ENCODE measurements at regions not wholly inside any gene's neighbourhood (a gene's known extent, or its start where the extent isn't known, plus 50 kb on each side); places are given as distances from the start of the nearest gene placed in this dataset.

DNA sequence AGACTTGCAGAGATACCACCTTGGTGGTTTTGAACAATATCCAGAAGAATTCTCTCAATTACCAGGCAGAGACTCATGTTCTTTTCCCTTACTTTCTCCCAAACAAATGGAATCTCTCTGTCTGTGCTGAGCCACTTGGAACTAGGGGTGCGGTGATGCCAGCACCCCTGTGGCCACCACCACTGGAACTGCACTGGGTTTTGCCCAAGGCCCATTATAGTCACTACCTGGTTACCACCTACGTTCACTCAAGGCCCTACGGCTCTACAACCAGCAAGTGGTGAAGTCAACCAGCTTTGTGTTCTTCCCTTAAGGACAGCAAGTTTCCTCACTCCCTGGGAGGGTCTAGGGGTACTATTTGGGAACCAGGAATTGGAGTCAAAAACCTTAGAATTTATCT is 1183.7 kb downstream of the FSTL5 start:
- ATAC-seq, result no peak
- Histone ChIP-seq H3K9ac (ENCODE audit: low read length) (no peak overlapping the region), H4K20me1 (ENCODE audit: insufficient read depth) (no peaks in the 10 kb centered on the region), H3K79me2 (ENCODE audit: insufficient read depth, low read length) (no peaks in the 10 kb centered on the region), H3K9me2 (ENCODE audit: insufficient read depth) (no peaks in the 10 kb centered on the region), H2AFZ (ENCODE audit: low read depth, low read length, poor library complexity, severe bottlenecking) (no peak overlapping the region), H3K4me3 (replicated peaks in 1 of 2; ENCODE audit: low read depth in 1 of 2, low read length in 2 of 2) (no peak overlapping the region), H3K27me3 (ENCODE audit: insufficient read depth, low read length) (no peaks in the 10 kb centered on the region), H3K4me1 (ENCODE audit: control insufficient read depth in 1 of 2, insufficient read depth in 2 of 2, low read length in 2 of 2) (no peaks in the 10 kb centered on the region), H3K36me3 (ENCODE audit: control insufficient read depth in 1 of 2, insufficient read depth in 2 of 2, low read length in 2 of 2) (no peaks in the 10 kb centered on the region), H3K27ac (ENCODE audit: low read depth, low read length) (no peak overlapping the region), H3K4me2 (ENCODE audit: low read length) (no peak overlapping the region), H3K9me3 (ENCODE audit: control insufficient read depth in 1 of 2, insufficient read depth in 1 of 2, low read depth in 1 of 2, low read length in 2 of 2) (no peaks in the 10 kb centered on the region)
- POLR2A ChIA-PET, result no interaction called here
- CTCF ChIA-PET, result no interaction called here
- no peak for DNase-seq (ENCODE audit: low read depth, low spot score)
- RAD21 ChIA-PET (ENCODE audit: low non-redundant PET in 1 of 2, low total read pairs in 2 of 2, uncharacterized antibody in 2 of 2, unreplicated experiment in 2 of 2), result no interaction called here
- TF ChIP-seq, protein P1, sequence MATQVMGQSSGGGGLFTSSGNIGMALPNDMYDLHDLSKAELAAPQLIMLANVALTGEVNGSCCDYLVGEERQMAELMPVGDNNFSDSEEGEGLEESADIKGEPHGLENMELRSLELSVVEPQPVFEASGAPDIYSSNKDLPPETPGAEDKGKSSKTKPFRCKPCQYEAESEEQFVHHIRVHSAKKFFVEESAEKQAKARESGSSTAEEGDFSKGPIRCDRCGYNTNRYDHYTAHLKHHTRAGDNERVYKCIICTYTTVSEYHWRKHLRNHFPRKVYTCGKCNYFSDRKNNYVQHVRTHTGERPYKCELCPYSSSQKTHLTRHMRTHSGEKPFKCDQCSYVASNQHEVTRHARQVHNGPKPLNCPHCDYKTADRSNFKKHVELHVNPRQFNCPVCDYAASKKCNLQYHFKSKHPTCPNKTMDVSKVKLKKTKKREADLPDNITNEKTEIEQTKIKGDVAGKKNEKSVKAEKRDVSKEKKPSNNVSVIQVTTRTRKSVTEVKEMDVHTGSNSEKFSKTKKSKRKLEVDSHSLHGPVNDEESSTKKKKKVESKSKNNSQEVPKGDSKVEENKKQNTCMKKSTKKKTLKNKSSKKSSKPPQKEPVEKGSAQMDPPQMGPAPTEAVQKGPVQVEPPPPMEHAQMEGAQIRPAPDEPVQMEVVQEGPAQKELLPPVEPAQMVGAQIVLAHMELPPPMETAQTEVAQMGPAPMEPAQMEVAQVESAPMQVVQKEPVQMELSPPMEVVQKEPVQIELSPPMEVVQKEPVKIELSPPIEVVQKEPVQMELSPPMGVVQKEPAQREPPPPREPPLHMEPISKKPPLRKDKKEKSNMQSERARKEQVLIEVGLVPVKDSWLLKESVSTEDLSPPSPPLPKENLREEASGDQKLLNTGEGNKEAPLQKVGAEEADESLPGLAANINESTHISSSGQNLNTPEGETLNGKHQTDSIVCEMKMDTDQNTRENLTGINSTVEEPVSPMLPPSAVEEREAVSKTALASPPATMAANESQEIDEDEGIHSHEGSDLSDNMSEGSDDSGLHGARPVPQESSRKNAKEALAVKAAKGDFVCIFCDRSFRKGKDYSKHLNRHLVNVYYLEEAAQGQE (IDR thresholded peaks at IDR 0.05; ENCODE audit: low read depth), result no peak
- TF ChIP-seq EGR1 (IDR thresholded peaks at IDR 0.05; ENCODE audit: low read depth) (no peak), EZH2 (IDR thresholded peaks at IDR 0.05) (no peak), ELF1 (IDR thresholded peaks at IDR 0.05; ENCODE audit: borderline replicate concordance, low read depth) (no peak), JUND (IDR thresholded peaks at IDR 0.05) (no peak), ZBTB33 (IDR thresholded peaks at IDR 0.05; ENCODE audit: extremely low read depth, insufficient replicate concordance, low read length) (no peak), RAD21 (IDR thresholded peaks at IDR 0.05; ENCODE audit: low read depth) (no peak), EZH2phosphoT487 (IDR thresholded peaks at IDR 0.05; ENCODE audit: borderline replicate concordance) (no peak), POLR2A (IDR thresholded peaks at IDR 0.05; ENCODE audit: borderline replicate concordance, extremely low read depth, insufficient read depth, insufficient read length) (no peak), SP1 (IDR thresholded peaks at IDR 0.05; ENCODE audit: low read depth) (no peak), POLR2AphosphoS5 (IDR thresholded peaks at IDR 0.05; ENCODE audit: low read depth, low read length) (no peak), YY1 (IDR thresholded peaks at IDR 0.05; ENCODE audit: extremely low read depth, insufficient replicate concordance, low read depth, low read length) (no peak), SRF (IDR thresholded peaks at IDR 0.05; ENCODE audit: low read depth) (no peak)
- TF ChIP-seq, protein P2, sequence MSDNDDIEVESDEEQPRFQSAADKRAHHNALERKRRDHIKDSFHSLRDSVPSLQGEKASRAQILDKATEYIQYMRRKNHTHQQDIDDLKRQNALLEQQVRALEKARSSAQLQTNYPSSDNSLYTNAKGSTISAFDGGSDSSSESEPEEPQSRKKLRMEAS (IDR thresholded peaks at IDR 0.05), result no peak
- TF ChIP-seq, protein P3, sequence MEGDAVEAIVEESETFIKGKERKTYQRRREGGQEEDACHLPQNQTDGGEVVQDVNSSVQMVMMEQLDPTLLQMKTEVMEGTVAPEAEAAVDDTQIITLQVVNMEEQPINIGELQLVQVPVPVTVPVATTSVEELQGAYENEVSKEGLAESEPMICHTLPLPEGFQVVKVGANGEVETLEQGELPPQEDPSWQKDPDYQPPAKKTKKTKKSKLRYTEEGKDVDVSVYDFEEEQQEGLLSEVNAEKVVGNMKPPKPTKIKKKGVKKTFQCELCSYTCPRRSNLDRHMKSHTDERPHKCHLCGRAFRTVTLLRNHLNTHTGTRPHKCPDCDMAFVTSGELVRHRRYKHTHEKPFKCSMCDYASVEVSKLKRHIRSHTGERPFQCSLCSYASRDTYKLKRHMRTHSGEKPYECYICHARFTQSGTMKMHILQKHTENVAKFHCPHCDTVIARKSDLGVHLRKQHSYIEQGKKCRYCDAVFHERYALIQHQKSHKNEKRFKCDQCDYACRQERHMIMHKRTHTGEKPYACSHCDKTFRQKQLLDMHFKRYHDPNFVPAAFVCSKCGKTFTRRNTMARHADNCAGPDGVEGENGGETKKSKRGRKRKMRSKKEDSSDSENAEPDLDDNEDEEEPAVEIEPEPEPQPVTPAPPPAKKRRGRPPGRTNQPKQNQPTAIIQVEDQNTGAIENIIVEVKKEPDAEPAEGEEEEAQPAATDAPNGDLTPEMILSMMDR (IDR thresholded peaks at IDR 0.05 in 2 of 3, conservative IDR thresholded peaks at IDR 0.05 in 1 of 3; ENCODE audit: borderline replicate concordance in 1 of 3, insufficient read depth in 1 of 3, low read depth in 2 of 3, low read length in 2 of 3), result no peak
- BruUV-seq (replicated peaks), result no TSS peak
- intact Hi-C loops (cut with micrococcal nuclease), result no loop called here

Data from HCT116 (cell line).